ENCODE measurements at regions not wholly inside any gene's neighbourhood (a gene's known extent, or its start where the extent isn't known, plus 50 kb on each side); places are given as distances from the start of the nearest gene placed in this dataset.
"Not testable (repeated sequence)": the region's sequence is repeated elsewhere in the genome, so short reads cannot be mapped to it uniquely, and the experiment has no call there.

- Histone ChIP-seq H3K9ac (ENCODE audit: low read depth in 2 of 2, low read length in 2 of 2) (no peak overlapping the region), H3K4me3 (no peak overlapping the region)
- no peak for TF ChIP-seq CTCF (IDR thresholded peaks at IDR 0.05)
Observed at GRCh38 chr10:43842496-43842895, 193.8 kb upstream of the ZNF32 start.

GRCh38 chr10:43842072-43842471, 193.4 kb upstream of the ZNF32 start:
- no peak for TF ChIP-seq CTCF (IDR thresholded peaks at IDR 0.05)
- no peak for DNase-seq
- intact Hi-C loops (cut with DNase I) = no loop called here
- H3K27me3 ChIP-seq = no peaks in the 10 kb centered on the region
- no peaks in the 10 kb centered on the region for H3K36me3 ChIP-seq
- no peak overlapping the region for H3K9ac ChIP-seq (ENCODE audit: low read depth in 2 of 2, low read length in 2 of 2)
- no peaks in the 10 kb centered on the region for H3K9me3 ChIP-seq
- H3K4me1 ChIP-seq = no peaks in the 10 kb centered on the region
- no peak overlapping the region for H3K27ac ChIP-seq
- no peak overlapping the region for H3K4me3 ChIP-seq

More at GRCh38 chr10:43842496-43842895, 193.8 kb upstream of the ZNF32 start:
- Histone ChIP-seq H3K27ac (no peak overlapping the region), H3K9me3 (no peaks in the 10 kb centered on the region), H3K27me3 (no peaks in the 10 kb centered on the region), H3K4me1 (no peaks in the 10 kb centered on the region), H3K36me3 (no peaks in the 10 kb centered on the region)
- no peak for DNase-seq
- intact Hi-C loops (cut with DNase I) = no loop called here

- TF ChIP-seq CTCF (IDR thresholded peaks at IDR 0.05) = no peak
- Histone ChIP-seq H3K27me3 (no peaks in the 10 kb centered on the region), H3K9ac (ENCODE audit: low read depth in 2 of 2, low read length in 2 of 2) (no peak overlapping the region), H3K9me3 (no peaks in the 10 kb centered on the region), H3K4me1 (no peaks in the 10 kb centered on the region), H3K4me3 (no peak overlapping the region), H3K36me3 (no peaks in the 10 kb centered on the region), H3K27ac (no peak overlapping the region)
- DNase-seq = no peak
- intact Hi-C loops (cut with DNase I) = no loop called here
Observed at GRCh38 chr10:43839973-43840372, 191.3 kb upstream of the ZNF32 start.

GRCh38 chr10:43834751-43835150, 186.1 kb upstream of the ZNF32 start:
- H3K27me3 ChIP-seq; intact Hi-C loops (cut with DNase I); H3K4me3 ChIP-seq; DNase-seq; H3K4me1 ChIP-seq; H3K9me3 ChIP-seq; H3K9ac ChIP-seq (ENCODE audit: low read depth in 2 of 2, low read length in 2 of 2); H3K36me3 ChIP-seq; H3K27ac ChIP-seq: not testable (repeated sequence)

GRCh38 chr10:43827853-43828252, 179.2 kb upstream of the ZNF32 start:
- Histone ChIP-seq H3K4me3 (no peak overlapping the region), H3K27ac (no peak overlapping the region), H3K9me3 (no peaks in the 10 kb centered on the region), H3K9ac (ENCODE audit: low read depth in 2 of 2, low read length in 2 of 2) (no peak overlapping the region), H3K36me3 (no peaks in the 10 kb centered on the region), H3K4me1 (no peaks in the 10 kb centered on the region), H3K27me3 (no peaks in the 10 kb centered on the region)
- no peak for TF ChIP-seq CTCF (IDR thresholded peaks at IDR 0.05)
- DNase-seq = no peak
- intact Hi-C loops (cut with DNase I) = no loop called here

GRCh38 chr10:43825984-43826383, 177.3 kb upstream of the ZNF32 start:
- H3K27ac ChIP-seq = no peak overlapping the region

More at GRCh38 chr10:43825984-43826383, 177.3 kb upstream of the ZNF32 start:
- no peak for DNase-seq
- H3K4me1 ChIP-seq = no peaks in the 10 kb centered on the region
- no peaks in the 10 kb centered on the region for H3K27me3 ChIP-seq
- no peak for TF ChIP-seq CTCF (IDR thresholded peaks at IDR 0.05)
- no peaks in the 10 kb centered on the region for H3K36me3 ChIP-seq
- intact Hi-C loops (cut with DNase I) = no loop called here
- no peak overlapping the region for H3K4me3 ChIP-seq
- H3K9me3 ChIP-seq = no peaks in the 10 kb centered on the region
- no peak overlapping the region for H3K9ac ChIP-seq (ENCODE audit: low read depth in 2 of 2, low read length in 2 of 2)
